Panc1 (cell line): ENCODE measurements at regions not wholly inside any gene's neighbourhood (a gene's known extent, or its start where the extent isn't known, plus 50 kb on each side); places are given as distances from the start of the nearest gene placed in this dataset.

ENCODE experiments used
- ATAC-seq: fragments of 200-7000 bp; cut with Tn5 transposase; 2 replicates; pipeline ENCODE4 v1.9.1; 2020; ENCODE audit warnings: mild to moderate bottlenecking, moderate library complexity
- BruUV-seq: library from RNA; stranded (reverse); fragments of 400-500 nt; replicated peaks from 2 replicates; lab custom pipeline; 2021; lab: Mats Ljungman, UMichigan
- CTCF ChIA-PET: fragments of 300-600 bp; sonication (Branson Sonifier 250); formaldehyde crosslinking; loops from one replicate; lab custom pipeline; 2022; ENCODE audit warnings: antibody characterized with exemption; lab: Charles Lee
- POLR2A ChIA-PET: fragments of 300-600 bp; sonication (Branson Sonifier 250); formaldehyde crosslinking; loops from one replicate; lab custom pipeline; 2022; ENCODE audit warnings: antibody characterized with exemption; lab: Charles Lee
- DNase-seq: peaks from one replicate; pipeline ENCODE4 v3.0.0-alpha.2; 2010; ENCODE audit warnings: low read depth, low spot score
- H3K27ac ChIP-seq: 2 replicates; pipeline ENCODE4 v1.5.1; 2011; ENCODE audit warnings: mild to moderate bottlenecking, low read length, inconsistent platforms
- H3K27me3 ChIP-seq: fragments of 200-500 bp; sonication (Bioruptor generic); 2 replicates; pipeline ENCODE4 v1.6.0; 2014; ENCODE audit warnings: low read length, inconsistent platforms; ENCODE audit not compliant: control insufficient read depth, insufficient read depth
- H3K36me3 ChIP-seq: fragments of 200-500 bp; sonication (Bioruptor generic); 2 replicates; pipeline ENCODE4 v1.5.1; 2014; ENCODE audit warnings: inconsistent platforms, mild to moderate bottlenecking, low read length, moderate library complexity; ENCODE audit not compliant: control insufficient read depth, insufficient read depth
- H3K4me1 ChIP-seq: 2 replicates; pipeline ENCODE4 v1.5.1; 2011; ENCODE audit warnings: inconsistent platforms, mild to moderate bottlenecking, low read length, moderate library complexity; ENCODE audit not compliant: control insufficient read depth, insufficient read depth
- H3K4me3 ChIP-seq, 2 experiments: 2 replicates each; pipeline ENCODE4 v1.5.1; 2011 to 2012; ENCODE audit warnings: low read depth in 2 of 2, low read length in 2 of 2, mild to moderate bottlenecking in 2 of 2, inconsistent platforms in 1 of 2, moderate library complexity in 1 of 2
- H3K9me3 ChIP-seq: fragments of 200-500 bp; sonication (Bioruptor generic); 2 replicates; pipeline ENCODE4 v1.5.1; 2014; ENCODE audit warnings: low read depth, mild to moderate bottlenecking, inconsistent platforms, low read length, moderate library complexity; ENCODE audit not compliant: control insufficient read depth, insufficient read depth
- POLR2AphosphoS5 ChIP-seq: IDR thresholded peaks from 2 replicates; pipeline ENCODE4 v1.6.1; 2012; ENCODE audit warnings: mild to moderate bottlenecking, low read depth, low read length, moderate library complexity
- SIN3A ChIP-seq: IDR thresholded peaks from 2 replicates; pipeline ENCODE4 v1.6.1; 2012; ENCODE audit warnings: low read depth, mild to moderate bottlenecking, low read length, moderate library complexity, borderline replicate concordance; ENCODE audit not compliant: insufficient read depth
- TCF7L2 ChIP-seq: IDR thresholded peaks from 2 replicates; pipeline ENCODE4 v1.6.1; 2011; ENCODE audit warnings: mild to moderate bottlenecking, low read depth, low read length, inconsistent platforms
- in situ Hi-C: cut with HindIII; loops from 2 replicates; pipeline ENCODE4 v1.10.0; 2016; ENCODE audit warnings: low sequenced_read_pairs, low pct_unique_long_range_greater_than_20kb
- intact Hi-C: fragments of 100-400 bp; cut with micrococcal nuclease; formaldehyde crosslinking; loops from one replicate; pipeline ENCODE4 v1.10.0; 2022; ENCODE audit not compliant: unreplicated experiment
- TF ChIP-seq, protein P1 (sequence below), 2 experiments: IDR thresholded peaks; 2 replicates each; pipeline ENCODE4 v1.6.1; 2011 to 2012; ENCODE audit warnings: low read depth in 2 of 2, control low read depth in 1 of 2, low read length in 1 of 2, mild to moderate bottlenecking in 1 of 2, moderate library complexity in 1 of 2; ENCODE audit not compliant: insufficient read depth in 1 of 2
- TF ChIP-seq, protein P2 (sequence below): fragments of 450-650 bp; IDR thresholded peaks from 2 replicates; pipeline ENCODE4 v1.5.1; 2017; ENCODE audit warnings: mild to moderate bottlenecking

DNA sequence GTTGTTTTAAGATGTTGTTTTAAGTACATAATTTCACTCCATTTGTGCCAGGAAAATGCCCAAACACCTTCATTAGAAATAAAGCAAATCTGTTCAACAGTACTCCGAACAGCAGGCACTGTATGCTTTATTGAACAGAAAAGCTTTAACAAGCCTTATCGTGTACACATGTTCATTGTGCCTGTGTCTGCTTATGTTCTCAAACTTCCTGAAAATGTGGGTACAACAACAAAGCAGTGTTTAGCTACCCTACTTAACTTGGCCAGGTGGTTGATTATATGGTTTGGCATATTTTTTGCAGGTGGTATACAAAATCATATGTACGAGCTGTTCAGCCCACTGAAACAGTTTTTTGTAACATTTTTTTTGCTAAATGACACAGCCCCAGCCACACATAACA, 718.0 kb downstream of the DACH1 start:
- H3K4me3 ChIP-seq: no peak overlapping the region
- ATAC-seq (no peak), DNase-seq (no peak)
- no TSS peak for BruUV-seq
- H3K27ac ChIP-seq: peak overlapping the region; percentile 23; the same call in 1 of the 2 replicates
- no peaks in the 10 kb centered on the region for H3K27me3 ChIP-seq
- no peaks in the 10 kb centered on the region for H3K9me3 ChIP-seq
- intact Hi-C loops: no loop called here
- POLR2A ChIA-PET: no interaction called here
- no peaks in the 10 kb centered on the region; the same call in 1 of the 2 replicates for H3K4me1 ChIP-seq
- in situ Hi-C loops: no loop called here
- no peaks in the 10 kb centered on the region for H3K36me3 ChIP-seq
- CTCF ChIA-PET: no interaction called here
- TF ChIP-seq, protein P1, sequence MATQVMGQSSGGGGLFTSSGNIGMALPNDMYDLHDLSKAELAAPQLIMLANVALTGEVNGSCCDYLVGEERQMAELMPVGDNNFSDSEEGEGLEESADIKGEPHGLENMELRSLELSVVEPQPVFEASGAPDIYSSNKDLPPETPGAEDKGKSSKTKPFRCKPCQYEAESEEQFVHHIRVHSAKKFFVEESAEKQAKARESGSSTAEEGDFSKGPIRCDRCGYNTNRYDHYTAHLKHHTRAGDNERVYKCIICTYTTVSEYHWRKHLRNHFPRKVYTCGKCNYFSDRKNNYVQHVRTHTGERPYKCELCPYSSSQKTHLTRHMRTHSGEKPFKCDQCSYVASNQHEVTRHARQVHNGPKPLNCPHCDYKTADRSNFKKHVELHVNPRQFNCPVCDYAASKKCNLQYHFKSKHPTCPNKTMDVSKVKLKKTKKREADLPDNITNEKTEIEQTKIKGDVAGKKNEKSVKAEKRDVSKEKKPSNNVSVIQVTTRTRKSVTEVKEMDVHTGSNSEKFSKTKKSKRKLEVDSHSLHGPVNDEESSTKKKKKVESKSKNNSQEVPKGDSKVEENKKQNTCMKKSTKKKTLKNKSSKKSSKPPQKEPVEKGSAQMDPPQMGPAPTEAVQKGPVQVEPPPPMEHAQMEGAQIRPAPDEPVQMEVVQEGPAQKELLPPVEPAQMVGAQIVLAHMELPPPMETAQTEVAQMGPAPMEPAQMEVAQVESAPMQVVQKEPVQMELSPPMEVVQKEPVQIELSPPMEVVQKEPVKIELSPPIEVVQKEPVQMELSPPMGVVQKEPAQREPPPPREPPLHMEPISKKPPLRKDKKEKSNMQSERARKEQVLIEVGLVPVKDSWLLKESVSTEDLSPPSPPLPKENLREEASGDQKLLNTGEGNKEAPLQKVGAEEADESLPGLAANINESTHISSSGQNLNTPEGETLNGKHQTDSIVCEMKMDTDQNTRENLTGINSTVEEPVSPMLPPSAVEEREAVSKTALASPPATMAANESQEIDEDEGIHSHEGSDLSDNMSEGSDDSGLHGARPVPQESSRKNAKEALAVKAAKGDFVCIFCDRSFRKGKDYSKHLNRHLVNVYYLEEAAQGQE (IDR thresholded peaks at IDR 0.05; ENCODE audit: insufficient read depth in 1 of 2, low read depth in 2 of 2, low read length in 1 of 2): no peak
- no peak for TF ChIP-seq POLR2AphosphoS5
- TF ChIP-seq, protein P2, sequence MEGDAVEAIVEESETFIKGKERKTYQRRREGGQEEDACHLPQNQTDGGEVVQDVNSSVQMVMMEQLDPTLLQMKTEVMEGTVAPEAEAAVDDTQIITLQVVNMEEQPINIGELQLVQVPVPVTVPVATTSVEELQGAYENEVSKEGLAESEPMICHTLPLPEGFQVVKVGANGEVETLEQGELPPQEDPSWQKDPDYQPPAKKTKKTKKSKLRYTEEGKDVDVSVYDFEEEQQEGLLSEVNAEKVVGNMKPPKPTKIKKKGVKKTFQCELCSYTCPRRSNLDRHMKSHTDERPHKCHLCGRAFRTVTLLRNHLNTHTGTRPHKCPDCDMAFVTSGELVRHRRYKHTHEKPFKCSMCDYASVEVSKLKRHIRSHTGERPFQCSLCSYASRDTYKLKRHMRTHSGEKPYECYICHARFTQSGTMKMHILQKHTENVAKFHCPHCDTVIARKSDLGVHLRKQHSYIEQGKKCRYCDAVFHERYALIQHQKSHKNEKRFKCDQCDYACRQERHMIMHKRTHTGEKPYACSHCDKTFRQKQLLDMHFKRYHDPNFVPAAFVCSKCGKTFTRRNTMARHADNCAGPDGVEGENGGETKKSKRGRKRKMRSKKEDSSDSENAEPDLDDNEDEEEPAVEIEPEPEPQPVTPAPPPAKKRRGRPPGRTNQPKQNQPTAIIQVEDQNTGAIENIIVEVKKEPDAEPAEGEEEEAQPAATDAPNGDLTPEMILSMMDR: no peak

DNA sequence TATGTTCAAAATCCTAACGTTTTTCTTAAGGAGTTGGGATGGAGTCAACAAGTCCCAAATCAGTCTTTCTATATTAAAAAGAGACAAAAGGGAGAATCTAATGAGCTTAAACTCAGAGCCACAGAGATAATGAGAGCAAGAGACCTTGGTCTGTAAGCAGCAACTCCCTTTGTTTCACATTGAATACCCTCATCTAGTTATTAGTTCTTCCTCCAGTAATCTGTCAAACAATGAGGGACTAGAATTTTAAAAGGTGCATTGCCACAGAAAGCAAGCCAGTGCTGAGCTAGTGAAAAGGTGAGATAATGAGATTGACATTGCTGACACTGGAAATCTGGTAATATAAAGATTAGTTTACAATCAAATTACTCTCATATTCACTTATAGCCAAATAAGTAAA, 718.6 kb downstream of the DACH1 start:
- H3K4me1 ChIP-seq: no peaks in the 10 kb centered on the region; the same call in 1 of the 2 replicates
- POLR2A ChIA-PET: no interaction called here
- intact Hi-C loops: no loop called here
- no peaks in the 10 kb centered on the region for H3K36me3 ChIP-seq
- in situ Hi-C loops: no loop called here
- DNase-seq: no peak
- H3K27me3 ChIP-seq: no peaks in the 10 kb centered on the region
- no peaks in the 10 kb centered on the region for H3K9me3 ChIP-seq
- CTCF ChIA-PET: no interaction called here
- ATAC-seq: no peak
- H3K27ac ChIP-seq: peak overlapping the region; percentile 23; the same call in 1 of the 2 replicates
- BruUV-seq: no TSS peak
- H3K4me3 ChIP-seq: no peak overlapping the region
- TF ChIP-seq, protein P2: no peak
- TF ChIP-seq SIN3A: no peak
- TF ChIP-seq, protein P1 (IDR thresholded peaks at IDR 0.05; ENCODE audit: insufficient read depth in 1 of 2, low read depth in 2 of 2, low read length in 1 of 2): no peak
- TF ChIP-seq TCF7L2: no peak
- TF ChIP-seq POLR2AphosphoS5: no peak
